ENCODE measurements at regions not wholly inside any gene's neighbourhood (a gene's known extent, or its start where the extent isn't known, plus 50 kb on each side); places are given as distances from the start of the nearest gene placed in this dataset.
"Not testable (repeated sequence)": the region's sequence is repeated elsewhere in the genome, so short reads cannot be mapped to it uniquely, and the experiment has no call there.

DNA sequence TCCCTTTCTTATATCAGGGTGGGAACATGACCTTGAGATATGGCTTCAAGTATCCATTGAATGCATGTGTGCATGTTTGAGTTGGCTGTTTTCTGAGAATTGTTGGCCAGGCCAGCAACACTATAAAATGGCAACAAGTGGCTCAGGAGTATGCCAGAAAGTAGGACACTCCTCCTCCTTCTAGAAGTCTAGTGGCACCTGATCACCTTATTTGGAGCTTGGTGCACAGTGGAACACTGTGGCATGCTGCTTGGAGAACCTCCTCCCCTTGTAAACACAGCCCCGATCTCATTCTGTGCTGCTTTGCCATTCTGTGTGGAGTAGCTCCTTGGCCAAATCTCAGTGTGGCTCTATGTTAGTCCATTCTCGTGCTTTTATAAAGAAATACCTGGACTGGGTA, 114.8 kb upstream of the NDN start:
- H3K27ac Mint-ChIP-seq: no peak overlapping the region
- no peaks in the 10 kb centered on the region for H3K4me1 Mint-ChIP-seq
- H3K36me3 Mint-ChIP-seq: no peaks in the 10 kb centered on the region
- H3K9me3 Mint-ChIP-seq: peaks cover 4 to 19% of the 10 kb centered on the region in 2 donors
- no peaks in the 10 kb centered on the region for H3K27me3 Mint-ChIP-seq
- no peak overlapping the region for H3K4me3 Mint-ChIP-seq
- no peak for DNase-seq
- ATAC-seq (replicated peaks): peak in 1 of 2 donors; percentile 12

DNA sequence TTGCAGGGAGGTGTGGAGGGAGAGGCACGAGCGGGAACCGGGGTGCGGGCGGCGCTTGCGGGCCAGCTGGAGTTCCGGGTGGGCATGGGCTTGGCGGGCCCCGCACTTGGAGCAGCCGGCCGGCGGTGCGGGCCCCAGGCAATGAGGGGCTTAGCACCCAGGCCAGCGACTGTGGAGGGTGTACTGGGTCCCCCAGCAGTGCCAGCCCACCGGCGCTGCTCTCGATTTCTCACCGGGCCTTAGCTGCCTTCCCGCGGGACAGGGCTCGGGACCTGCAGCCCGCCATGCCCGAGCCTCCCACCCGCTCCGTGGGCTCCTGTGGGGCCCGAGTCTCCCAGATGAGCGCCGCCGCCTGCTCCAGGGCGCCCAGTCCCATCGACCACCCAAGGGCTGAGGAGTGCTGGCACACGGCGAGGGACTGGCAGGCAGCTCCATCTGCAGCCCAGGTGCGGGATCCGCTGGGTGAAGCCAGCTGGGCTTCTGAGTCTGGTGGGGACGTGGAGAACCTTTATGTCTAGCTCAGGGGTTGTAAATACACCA, 115.9 kb upstream of the NDN start:
- not testable (repeated sequence) for H3K4me1 Mint-ChIP-seq; H3K4me3 Mint-ChIP-seq; H3K36me3 Mint-ChIP-seq; H3K27ac Mint-ChIP-seq; ATAC-seq (replicated peaks); H3K27me3 Mint-ChIP-seq; DNase-seq
- peaks cover 0 to 10% of the 10 kb centered on the region in 2 donors for H3K9me3 Mint-ChIP-seq

DNA sequence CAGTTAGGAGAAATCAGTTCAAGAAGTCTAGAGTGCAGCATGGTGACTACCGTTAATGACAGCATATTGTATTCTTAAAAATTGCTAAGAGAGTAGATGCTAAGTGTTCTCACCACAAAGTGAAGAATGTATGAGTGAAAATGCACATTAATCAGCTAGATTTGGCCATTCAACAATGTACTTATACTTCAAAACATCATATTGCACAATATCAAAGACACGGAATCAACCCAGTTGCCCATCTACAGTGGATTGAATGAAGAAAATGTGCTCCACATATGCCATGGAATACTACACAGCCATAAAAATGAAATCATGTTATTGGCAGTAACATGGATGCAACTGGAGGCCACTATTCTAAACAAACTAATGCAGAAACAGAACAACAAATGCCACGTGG, 119.9 kb upstream of the NDN start:
- H3K9me3 Mint-ChIP-seq: peaks cover under 1 to 6% of the 10 kb centered on the region in 2 donors
- H3K4me3 Mint-ChIP-seq: no peak overlapping the region
- no peak overlapping the region for H3K27ac Mint-ChIP-seq
- H3K36me3 Mint-ChIP-seq: no peaks in the 10 kb centered on the region
- H3K27me3 Mint-ChIP-seq: no peaks in the 10 kb centered on the region
- no peaks in the 10 kb centered on the region for H3K4me1 Mint-ChIP-seq
- no peak for ATAC-seq (replicated peaks)
- DNase-seq: no peak

DNA sequence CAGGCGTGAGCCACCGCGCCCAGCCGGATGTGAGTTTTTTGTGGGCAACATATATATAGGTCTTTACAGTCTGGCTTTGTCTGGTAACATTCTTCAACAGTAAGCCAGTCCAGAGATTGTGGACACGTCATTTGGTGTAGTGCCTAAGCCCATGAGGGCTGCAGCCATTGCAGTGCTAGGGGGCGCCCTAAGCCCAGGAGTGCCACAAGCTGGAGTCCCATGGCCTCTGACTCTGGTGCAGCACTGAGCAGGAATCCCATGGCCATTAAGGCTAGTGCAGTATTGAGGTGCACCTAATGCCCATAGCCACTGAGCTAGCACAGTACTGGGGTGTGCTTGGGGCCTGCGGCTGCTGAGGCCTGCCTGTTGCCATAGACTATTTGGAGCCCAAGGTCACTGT, 136.4 kb upstream of the NDN start:
- peaks cover 4% of the 10 kb centered on the region in 2 donors for H3K9me3 Mint-ChIP-seq
- H3K27me3 Mint-ChIP-seq: no peaks in the 10 kb centered on the region
- H3K27ac Mint-ChIP-seq: no peak overlapping the region
- no peaks in the 10 kb centered on the region for H3K4me1 Mint-ChIP-seq
- DNase-seq (no peak), ATAC-seq (replicated peaks) (peak in 1 of 2 donors; percentile 22)
- no peak overlapping the region for H3K4me3 Mint-ChIP-seq
- no peaks in the 10 kb centered on the region for H3K36me3 Mint-ChIP-seq

DNA sequence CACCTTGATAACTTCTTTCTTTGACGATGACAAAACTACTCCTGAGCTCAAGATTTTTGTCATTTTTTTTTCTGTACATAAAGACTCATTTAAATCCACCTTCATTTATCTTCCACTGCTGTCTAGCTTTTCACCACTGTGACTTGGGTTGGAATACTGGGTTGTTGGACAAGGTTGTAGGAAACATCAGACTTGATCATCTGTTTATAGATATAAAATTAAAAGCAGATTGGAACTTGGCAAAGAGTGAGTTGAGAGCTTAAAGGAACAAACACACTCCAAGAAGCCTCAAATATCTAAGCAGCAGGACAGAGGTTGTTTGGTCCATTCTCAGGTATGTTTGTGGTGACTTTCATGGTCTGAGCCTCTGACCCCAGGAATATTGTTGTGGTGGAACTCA, 141.7 kb upstream of the NDN start:
- ATAC-seq (replicated peaks) (no peak), DNase-seq (no peak)
- Mint-ChIP-seq H3K4me1 (no peaks in the 10 kb centered on the region), H3K9me3 (peaks cover 2 to 4% of the 10 kb centered on the region in 2 donors), H3K27me3 (no peaks in the 10 kb centered on the region), H3K27ac (no peak overlapping the region), H3K4me3 (no peak overlapping the region), H3K36me3 (no peaks in the 10 kb centered on the region)

DNA sequence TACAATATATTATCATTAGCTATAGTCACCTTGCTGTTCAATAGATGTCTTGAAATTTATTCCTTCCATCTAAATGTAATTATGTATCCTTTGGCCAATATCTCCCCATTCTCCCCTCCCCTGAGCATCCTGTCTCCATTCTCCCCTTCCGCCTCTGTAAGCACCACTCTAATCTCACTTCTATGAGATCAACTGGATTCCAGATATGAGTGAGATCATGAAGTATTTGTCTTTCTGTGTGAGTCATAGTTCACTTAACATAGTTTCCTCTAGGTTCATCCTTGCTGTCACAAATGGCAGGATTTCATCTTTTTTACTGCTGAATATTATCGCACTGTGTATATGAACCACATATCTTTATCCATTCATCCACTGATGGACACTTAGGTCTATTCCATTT, 148.8 kb upstream of the NDN start:
- Mint-ChIP-seq H3K4me1 (no peaks in the 10 kb centered on the region), H3K9me3 (peaks cover 4% of the 10 kb centered on the region in 2 donors), H3K36me3 (no peaks in the 10 kb centered on the region), H3K4me3 (no peak overlapping the region), H3K27me3 (no peaks in the 10 kb centered on the region), H3K27ac (no peak overlapping the region)
- DNase-seq (no peak), ATAC-seq (replicated peaks) (no peak)

DNA sequence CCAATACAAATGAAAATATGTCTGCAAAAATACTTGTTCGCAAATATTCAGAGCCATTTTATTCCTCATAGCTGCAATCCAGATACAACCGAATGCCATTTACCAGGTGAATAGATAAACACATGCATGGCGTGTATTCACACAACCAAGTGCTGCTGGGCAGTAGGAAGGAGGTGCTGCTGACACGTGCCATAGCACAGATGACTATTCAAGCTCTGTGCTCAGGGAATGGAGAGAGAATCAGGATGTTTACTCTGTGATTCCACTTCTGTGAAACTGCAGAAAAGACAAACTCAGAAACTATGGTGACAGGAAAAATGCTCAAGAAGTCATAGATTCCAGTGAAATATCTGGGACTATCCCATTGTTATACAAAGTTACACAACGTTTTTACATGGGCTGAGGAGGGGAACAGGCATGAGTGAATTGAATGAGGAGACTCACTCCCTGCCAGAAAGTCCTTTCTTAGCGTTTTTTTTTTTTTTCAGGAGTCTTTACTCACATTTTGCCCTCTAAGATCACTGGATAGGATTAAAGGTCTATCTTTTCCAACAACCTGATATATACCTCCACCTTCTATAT, 152.9 kb upstream of the NDN start:
- H3K27me3 Mint-ChIP-seq: no peaks in the 10 kb centered on the region
- no peaks in the 10 kb centered on the region for H3K36me3 Mint-ChIP-seq
- DNase-seq: no peak
- no peak overlapping the region for H3K27ac Mint-ChIP-seq
- H3K4me3 Mint-ChIP-seq: no peak overlapping the region
- peaks cover 0 to 6% of the 10 kb centered on the region in 2 donors for H3K9me3 Mint-ChIP-seq
- no peak for ATAC-seq (replicated peaks)
- no peaks in the 10 kb centered on the region for H3K4me1 Mint-ChIP-seq

DNA sequence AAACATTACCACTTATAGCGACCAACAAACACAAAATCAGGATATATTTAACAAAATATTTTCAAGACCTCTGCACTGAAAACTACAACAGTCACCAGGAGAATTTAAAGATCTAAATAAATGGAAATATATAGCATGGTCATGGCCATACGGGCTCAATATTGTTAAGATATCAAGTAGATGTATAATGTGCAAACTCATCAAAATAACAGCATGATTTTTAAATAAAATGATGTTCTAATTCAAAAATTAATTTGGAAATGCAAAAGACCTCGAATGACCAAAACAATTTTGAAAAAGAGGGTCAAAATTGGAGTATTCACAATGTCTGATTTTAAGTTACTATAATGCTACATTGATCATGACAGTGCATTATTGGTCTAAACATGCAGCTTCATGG, 159.1 kb upstream of the NDN start:
- no peak overlapping the region for H3K27ac Mint-ChIP-seq
- no peaks in the 10 kb centered on the region for H3K4me1 Mint-ChIP-seq
- peaks cover 4 to 8% of the 10 kb centered on the region in 2 donors for H3K9me3 Mint-ChIP-seq
- H3K27me3 Mint-ChIP-seq: no peaks in the 10 kb centered on the region
- ATAC-seq (replicated peaks) (no peak), DNase-seq (no peak)
- no peaks in the 10 kb centered on the region for H3K36me3 Mint-ChIP-seq
- H3K4me3 Mint-ChIP-seq: no peak overlapping the region

DNA sequence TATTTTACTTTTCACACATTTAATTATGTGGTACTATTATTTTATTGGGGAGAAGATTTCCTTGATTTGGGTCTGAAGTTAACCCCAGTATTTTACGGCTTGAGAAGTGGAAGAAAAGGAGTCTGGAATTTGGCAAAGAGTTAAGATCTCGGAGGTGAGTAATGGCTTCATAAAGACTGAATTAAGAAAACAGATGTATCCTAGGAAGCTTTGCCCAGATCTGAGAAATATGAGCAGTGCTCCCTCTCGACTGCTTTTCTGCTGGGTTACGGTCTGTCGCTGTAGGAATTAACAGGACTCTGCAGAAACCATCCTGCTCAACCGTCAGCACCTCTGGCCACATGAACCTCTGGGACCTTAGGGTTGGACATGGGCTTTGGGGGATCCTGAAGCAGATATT, 163.6 kb upstream of the NDN start:
- no peaks in the 10 kb centered on the region for H3K27me3 Mint-ChIP-seq
- H3K9me3 Mint-ChIP-seq: peaks cover 4 to 5% of the 10 kb centered on the region in 2 donors
- no peaks in the 10 kb centered on the region for H3K4me1 Mint-ChIP-seq
- H3K4me3 Mint-ChIP-seq: no peak overlapping the region
- DNase-seq: no peak
- H3K27ac Mint-ChIP-seq: no peak overlapping the region
- ATAC-seq (replicated peaks): no peak
- H3K36me3 Mint-ChIP-seq: no peaks in the 10 kb centered on the region

DNA sequence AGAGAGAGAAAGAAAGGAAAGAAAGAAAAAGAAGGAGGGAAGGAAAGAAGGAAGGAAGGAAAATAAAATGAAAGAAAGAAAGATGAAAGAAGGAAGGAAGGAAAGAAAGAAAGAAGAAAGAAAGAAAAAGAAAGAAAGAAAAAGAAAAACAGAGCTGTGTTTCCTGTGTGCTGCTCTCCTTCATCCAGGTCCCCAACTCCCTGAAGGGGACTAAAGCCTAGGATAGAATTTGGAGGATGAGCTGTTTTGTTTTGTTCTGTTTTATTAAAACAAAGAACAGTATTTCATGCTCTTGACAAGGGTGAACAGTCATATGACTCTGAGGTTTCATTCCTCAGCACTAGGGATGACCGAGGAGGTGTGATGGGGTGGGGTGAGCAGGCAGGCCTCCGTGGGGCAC, 164.8 kb upstream of the NDN start:
- no peak overlapping the region for H3K27ac Mint-ChIP-seq
- ATAC-seq (replicated peaks): no peak
- H3K9me3 Mint-ChIP-seq: peaks cover 4 to 5% of the 10 kb centered on the region in 2 donors
- H3K36me3 Mint-ChIP-seq: no peaks in the 10 kb centered on the region
- H3K4me1 Mint-ChIP-seq: no peaks in the 10 kb centered on the region
- H3K4me3 Mint-ChIP-seq: no peak overlapping the region
- H3K27me3 Mint-ChIP-seq: peaks cover 0 to 1% of the 10 kb centered on the region in 2 donors
- DNase-seq: no peak

DNA sequence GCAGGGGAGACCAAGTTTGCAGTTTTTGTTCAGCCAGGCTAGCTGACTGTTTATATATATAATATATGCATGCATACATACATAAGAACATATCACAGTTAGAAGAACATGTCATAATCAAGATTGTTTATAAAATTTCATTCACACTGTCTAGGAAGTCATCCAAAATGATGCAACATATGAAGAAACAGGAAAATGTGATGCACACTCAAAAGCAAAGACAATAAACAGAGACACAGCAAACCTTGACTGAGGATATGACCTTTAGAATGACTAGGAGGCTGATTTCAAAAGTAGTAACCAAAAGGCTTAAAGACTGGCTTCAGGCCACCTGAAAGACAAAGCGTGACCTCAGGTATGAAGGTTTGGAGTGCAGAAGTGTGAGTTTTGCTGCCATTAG, 166.2 kb upstream of the NDN start:
- Mint-ChIP-seq H3K4me1 (no peaks in the 10 kb centered on the region), H3K27me3 (peaks cover 0 to 6% of the 10 kb centered on the region in 2 donors), H3K9me3 (peaks cover 4 to 5% of the 10 kb centered on the region in 2 donors), H3K4me3 (no peak overlapping the region), H3K27ac (no peak overlapping the region), H3K36me3 (no peaks in the 10 kb centered on the region)
- DNase-seq (no peak), ATAC-seq (replicated peaks) (no peak)

DNA sequence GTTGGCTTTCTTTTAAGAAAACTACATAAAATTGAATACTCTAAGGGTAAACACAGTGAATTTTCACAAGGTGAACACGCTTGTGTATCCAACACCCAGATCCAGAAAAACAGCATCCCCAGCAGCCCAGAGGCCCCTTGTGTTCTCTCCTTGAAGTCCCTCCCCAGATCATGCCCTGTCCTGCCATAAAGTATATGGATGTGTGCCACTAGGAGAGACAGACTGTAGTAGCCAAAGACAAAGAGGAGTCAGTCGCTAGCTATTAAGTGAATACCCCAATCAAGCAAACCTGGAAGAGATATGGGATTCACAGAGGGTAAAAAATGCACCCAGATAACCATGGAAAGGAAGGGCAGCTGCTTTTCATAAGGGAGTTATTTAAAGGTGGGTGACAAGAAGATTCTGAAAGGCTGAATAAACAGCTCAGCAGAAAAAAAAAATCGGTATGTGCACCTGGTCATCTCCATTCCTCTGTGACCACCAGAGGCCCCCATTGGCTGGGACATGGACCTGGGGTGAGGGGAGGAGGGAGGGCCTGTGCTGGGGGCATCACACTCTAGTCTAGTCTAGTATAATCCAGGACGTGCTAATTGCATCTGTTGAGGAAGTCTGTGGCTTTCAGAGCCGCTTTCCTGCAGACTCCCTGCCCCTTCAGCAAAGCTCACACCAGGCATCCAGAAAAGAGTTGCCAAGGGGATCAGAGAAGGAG, 167.3 kb upstream of the NDN start:
- Mint-ChIP-seq H3K4me1 (no peaks in the 10 kb centered on the region), H3K27me3 (peaks cover 0 to 6% of the 10 kb centered on the region in 2 donors), H3K4me3 (no peak overlapping the region), H3K36me3 (no peaks in the 10 kb centered on the region), H3K27ac (no peak overlapping the region), H3K9me3 (peaks cover 0 to 3% of the 10 kb centered on the region in 2 donors)
- DNase-seq (no peak), ATAC-seq (replicated peaks) (no peak)

DNA sequence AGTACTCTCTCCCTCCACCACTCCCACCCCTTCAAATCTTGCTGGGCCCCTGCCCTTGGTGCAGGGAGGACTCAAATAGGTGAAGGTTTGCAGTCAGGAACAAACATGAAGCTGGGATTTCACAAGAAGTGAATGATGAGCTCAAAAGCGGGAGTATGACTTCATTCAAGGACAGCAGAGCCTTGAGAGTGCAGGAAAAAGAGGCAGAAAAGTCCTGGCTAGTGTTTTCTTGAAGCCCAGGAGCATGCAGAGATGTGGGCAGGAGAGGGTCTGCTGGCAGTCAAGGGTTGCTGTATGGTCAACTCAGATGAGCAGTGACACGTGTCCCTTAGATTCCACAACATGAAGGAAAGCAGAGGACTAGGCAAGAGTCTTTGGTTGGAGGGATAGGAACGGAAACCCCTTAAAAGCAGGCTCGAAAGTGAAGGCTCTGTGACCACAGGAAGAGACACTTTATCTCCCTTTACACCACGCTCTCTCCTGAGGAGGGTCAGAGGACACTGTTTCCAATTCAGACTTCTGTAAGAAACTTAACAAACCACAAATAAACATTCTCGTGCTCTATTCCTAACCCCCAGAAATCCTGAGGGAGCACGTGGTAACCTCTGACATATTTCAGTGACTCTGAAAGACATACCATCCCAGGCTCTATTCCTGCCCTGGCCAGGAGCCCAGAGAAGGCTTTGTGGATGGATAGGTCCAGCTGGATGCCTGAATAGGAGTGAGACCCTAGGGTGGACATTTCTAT, 168.0 kb upstream of the NDN start:
- H3K27me3 Mint-ChIP-seq: peaks cover 0 to 13% of the 10 kb centered on the region in 2 donors
- H3K27ac Mint-ChIP-seq: no peak overlapping the region
- ATAC-seq (replicated peaks): no peak

DNA sequence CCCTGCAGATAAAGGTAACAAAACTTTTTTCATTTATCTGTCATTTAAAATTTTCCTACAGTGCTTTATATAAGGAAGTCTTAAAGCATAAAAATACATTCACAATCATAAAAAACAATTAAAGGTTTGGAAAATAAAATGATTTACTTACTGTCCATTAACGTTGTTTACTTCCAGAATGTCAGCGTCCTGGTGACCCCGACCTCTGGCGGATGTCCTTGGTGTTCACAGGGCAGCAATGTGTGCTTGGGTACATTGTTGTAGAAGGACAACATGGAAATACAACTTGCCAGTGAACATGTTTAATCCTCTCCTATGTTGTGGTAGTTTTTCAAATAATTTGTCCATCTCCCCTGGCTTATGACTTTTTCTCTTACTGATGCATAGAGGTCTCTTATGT, 168.8 kb upstream of the NDN start:
- DNase-seq (no peak), ATAC-seq (replicated peaks) (no peak)
- Mint-ChIP-seq H3K9me3 (no peaks in the 10 kb centered on the region), H3K4me1 (no peaks in the 10 kb centered on the region), H3K27ac (no peak overlapping the region), H3K27me3 (peaks cover 0 to 14% of the 10 kb centered on the region in 2 donors), H3K4me3 (no peak overlapping the region), H3K36me3 (no peaks in the 10 kb centered on the region)

More for the DNA sequence above, 168.0 kb upstream of the NDN start:
- DNase-seq: no peak
- Mint-ChIP-seq H3K4me3 (no peak overlapping the region), H3K36me3 (no peaks in the 10 kb centered on the region), H3K9me3 (peaks cover 0 to 2% of the 10 kb centered on the region in 2 donors), H3K4me1 (no peaks in the 10 kb centered on the region)

All from stimulated activated naive B cell treated with anti-CD40 and anti-IgM and Interleukin-4, amounts not matched to agents 10 μg/mL and 1 μg/mL and 100 μg/mL, for 72 hours (primary cell).